Small intestine (tissue), 7 donors: ENCODE measurements at regions not wholly inside any gene's neighbourhood (a gene's known extent, or its start where the extent isn't known, plus 50 kb on each side); places are given as distances from the start of the nearest gene placed in this dataset.

Source experiments
- DNase-seq, 2 donors: peaks; one replicate each; pipeline versions ENCODE4 v3.0.0 to v3.0.0-alpha.2; 2013
- FAIRE-seq: peaks from 2 replicates; lab custom pipeline; 2012; peaks lifted over from hg19 to GRCh38; lab: Jason Lieb, UNC
- H3K27ac ChIP-seq, 3 donors: one replicate each; pipeline ENCODE4 v1.5.1; 2013; ENCODE audit warnings: low read length in 2 of 3, mild to moderate bottlenecking in 2 of 3, control low read depth in 1 of 3, inconsistent platforms in 1 of 3, low read depth in 1 of 3, moderate library complexity in 1 of 3
- H3K27me3 ChIP-seq, 3 donors: one replicate each; pipeline ENCODE4 v1.6.1; 2013; ENCODE audit warnings: low read length in 3 of 3, inconsistent platforms in 1 of 3; ENCODE audit not compliant: control insufficient read depth in 3 of 3, insufficient read depth in 3 of 3
- H3K36me3 ChIP-seq, 3 donors: one replicate each; pipeline ENCODE4 v1.6.1; 2013; ENCODE audit warnings: low read length in 3 of 3, inconsistent platforms in 1 of 3, low read depth in 1 of 3, mild to moderate bottlenecking in 1 of 3, moderate library complexity in 1 of 3; ENCODE audit not compliant: control insufficient read depth in 3 of 3, insufficient read depth in 2 of 3
- H3K4me1 ChIP-seq, 3 donors: one replicate each; pipeline ENCODE4 v1.6.1; 2013; ENCODE audit warnings: low read length in 2 of 3, inconsistent platforms in 1 of 3, low read depth in 1 of 3, mild to moderate bottlenecking in 1 of 3, moderate library complexity in 1 of 3; ENCODE audit not compliant: control insufficient read depth in 3 of 3, insufficient read depth in 2 of 3
- H3K4me3 ChIP-seq, 3 donors: one replicate each; pipeline ENCODE4 v1.5.1; 2013; ENCODE audit warnings: low read length in 3 of 3, control low read depth in 1 of 3, inconsistent platforms in 1 of 3, low read depth in 1 of 3, mild to moderate bottlenecking in 1 of 3, moderate library complexity in 1 of 3
- H3K9me3 ChIP-seq, 2 donors: one replicate each; pipeline ENCODE4 v1.6.1; 2013; ENCODE audit warnings: low read depth in 1 of 2, low read length in 1 of 2; ENCODE audit not compliant: control insufficient read depth in 2 of 2, insufficient read depth in 1 of 2
- WGBS, 3 donors: extraction: QIAGEN DNeasy Blood & Tissue Kit; methylation state at CpG; one replicate each; pipeline ENCODE4 v1.1.7; 2013; 5-methylcytosine and 5-hydroxymethylcytosine counted together
- donor health status: healthy with polysubstance abuse.
- donor health status: control.
- donor health status: control.
- donor health status: Bipolar disorder and iron deficiency.
- donor health status: healthy.

GRCh38 chr15:24879492-24879891, 75.3 kb upstream of the SNRPN start:
- Histone ChIP-seq H3K9me3 (peaks cover 0 to 8% of the 10 kb centered on the region in 2 donors), H3K4me3 (no peak overlapping the region), H3K27me3 (peaks cover 0 to 2% (median 0%) of the 10 kb centered on the region in 3 donors), H3K4me1 (no peaks in the 10 kb centered on the region), H3K36me3 (no peaks in the 10 kb centered on the region), H3K27ac (no peak overlapping the region)
- FAIRE-seq (no peak), DNase-seq (no peak)
- WGBS, 3 donors, result 62 to 83% (median 78%) methylated on average over 2 of the region's 2 CpGs

GRCh38 chr15:24880663-24881062, 74.1 kb upstream of the SNRPN start:
- Histone ChIP-seq H3K4me3 (no peak overlapping the region), H3K4me1 (no peaks in the 10 kb centered on the region), H3K9me3 (peaks cover 0 to 8% of the 10 kb centered on the region in 2 donors), H3K27me3 (peaks cover 0 to 2% (median 0%) of the 10 kb centered on the region in 3 donors), H3K27ac (no peak overlapping the region), H3K36me3 (no peaks in the 10 kb centered on the region)
- 76 to 84% (median 82%) methylated on average over 8 of the region's 8 CpGs for WGBS, 3 donors
- no peak for FAIRE-seq
- no peak for DNase-seq

- H3K36me3 ChIP-seq, result no peaks in the 10 kb centered on the region
- FAIRE-seq (no peak), DNase-seq (no peak)
- no peaks in the 10 kb centered on the region for H3K9me3 ChIP-seq
- 70 to 73% (median 71%) methylated on average over 3 of the region's 3 CpGs for WGBS, 3 donors
- no peaks in the 10 kb centered on the region for H3K27me3 ChIP-seq
- H3K27ac ChIP-seq, result no peak overlapping the region
- no peaks in the 10 kb centered on the region for H3K4me1 ChIP-seq
- no peak overlapping the region for H3K4me3 ChIP-seq
Observed at GRCh38 chr15:24886538-24886937, 68.2 kb upstream of the SNRPN start.

- no peak for DNase-seq
- no peak overlapping the region for H3K27ac ChIP-seq
- no peaks in the 10 kb centered on the region for H3K27me3 ChIP-seq
- no peak overlapping the region for H3K4me3 ChIP-seq
- H3K36me3 ChIP-seq, result no peaks in the 10 kb centered on the region
- WGBS, 3 donors, result 68 to 74% (median 70%) methylated on average over 8 of the region's 8 CpGs
- no peak for FAIRE-seq
- H3K4me1 ChIP-seq, result no peaks in the 10 kb centered on the region
- H3K9me3 ChIP-seq, result peaks cover 1 to 4% of the 10 kb centered on the region in 2 donors
Observed at GRCh38 chr15:24898715-24899272, 56.0 kb upstream of the SNRPN start.

GRCh38 chr15:24899367-24899766, 55.4 kb upstream of the SNRPN start:
- Histone ChIP-seq H3K4me1 (no peaks in the 10 kb centered on the region), H3K36me3 (no peaks in the 10 kb centered on the region), H3K4me3 (no peak overlapping the region), H3K27me3 (no peaks in the 10 kb centered on the region), H3K27ac (no peak overlapping the region), H3K9me3 (peaks cover 1 to 4% of the 10 kb centered on the region in 2 donors)
- 67 to 75% (median 73%) methylated on average over 3 of the region's 3 CpGs for WGBS, 3 donors
- no peak for FAIRE-seq
- no peak for DNase-seq

GRCh38 chr15:24899795-24900194, 55.0 kb upstream of the SNRPN start:
- peaks cover 1 to 4% of the 10 kb centered on the region in 2 donors for H3K9me3 ChIP-seq
- FAIRE-seq (no peak), DNase-seq (no peak)
- H3K4me1 ChIP-seq, result no peaks in the 10 kb centered on the region
- WGBS, 3 donors, result 25 to 35% (median 31%) methylated on average over 2 of the region's 2 CpGs
- no peak overlapping the region for H3K4me3 ChIP-seq
- no peak overlapping the region for H3K27ac ChIP-seq
- no peaks in the 10 kb centered on the region for H3K36me3 ChIP-seq
- no peaks in the 10 kb centered on the region for H3K27me3 ChIP-seq

GRCh38 chr15:24901409-24901808, 53.4 kb upstream of the SNRPN start:
- H3K4me1 ChIP-seq, result no peaks in the 10 kb centered on the region
- no peak for DNase-seq
- H3K27ac ChIP-seq, result no peak overlapping the region
- WGBS, 3 donors, result 53 to 60% (median 58%) methylated on average over 3 of the region's 3 CpGs
- peaks cover 1 to 10% of the 10 kb centered on the region in 2 donors for H3K9me3 ChIP-seq
- H3K4me3 ChIP-seq, result no peak overlapping the region
- no peak for FAIRE-seq
- no peaks in the 10 kb centered on the region for H3K27me3 ChIP-seq
- H3K36me3 ChIP-seq, result no peaks in the 10 kb centered on the region
